GM19025 (cell line): ENCODE measurements at regions not wholly inside any gene's neighbourhood (a gene's known extent, or its start where the extent isn't known, plus 50 kb on each side); places are given as distances from the start of the nearest gene placed in this dataset.
"Not testable (repeated sequence)": the region's sequence is repeated elsewhere in the genome, so short reads cannot be mapped to it uniquely, and the experiment has no call there.

Source experiments
- ATAC-seq: cut with Tn5 transposase; IDR thresholded peaks from one replicate; pipeline ENCODE4 v1.9.1; 2021; ENCODE audit warnings: mild to moderate bottlenecking, low read depth, moderate library complexity; ENCODE audit not compliant: unreplicated experiment

DNA sequence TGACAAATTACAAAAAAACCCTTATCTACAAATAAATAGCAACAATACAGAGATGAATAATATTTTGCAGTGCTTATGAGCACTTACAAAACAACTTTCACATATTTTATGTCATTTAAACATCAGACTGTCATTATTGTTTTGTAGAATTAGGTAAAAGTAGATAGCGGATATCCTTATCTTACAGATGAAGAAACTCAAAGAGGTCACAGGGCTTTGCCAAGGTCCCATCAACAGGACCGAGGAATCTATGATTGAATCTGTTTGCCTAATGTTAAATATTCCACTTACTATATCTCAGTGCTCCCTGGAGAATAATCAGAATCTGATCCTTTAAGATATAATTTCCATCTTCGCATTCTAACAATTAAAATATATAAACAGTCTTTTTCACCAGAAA, 119.0 kb downstream of the GASK1B start:
- ATAC-seq = no peak

GRCh38 chr4:158053086-158053485, 119.7 kb downstream of the GASK1B start:
- no peak for ATAC-seq

DNA sequence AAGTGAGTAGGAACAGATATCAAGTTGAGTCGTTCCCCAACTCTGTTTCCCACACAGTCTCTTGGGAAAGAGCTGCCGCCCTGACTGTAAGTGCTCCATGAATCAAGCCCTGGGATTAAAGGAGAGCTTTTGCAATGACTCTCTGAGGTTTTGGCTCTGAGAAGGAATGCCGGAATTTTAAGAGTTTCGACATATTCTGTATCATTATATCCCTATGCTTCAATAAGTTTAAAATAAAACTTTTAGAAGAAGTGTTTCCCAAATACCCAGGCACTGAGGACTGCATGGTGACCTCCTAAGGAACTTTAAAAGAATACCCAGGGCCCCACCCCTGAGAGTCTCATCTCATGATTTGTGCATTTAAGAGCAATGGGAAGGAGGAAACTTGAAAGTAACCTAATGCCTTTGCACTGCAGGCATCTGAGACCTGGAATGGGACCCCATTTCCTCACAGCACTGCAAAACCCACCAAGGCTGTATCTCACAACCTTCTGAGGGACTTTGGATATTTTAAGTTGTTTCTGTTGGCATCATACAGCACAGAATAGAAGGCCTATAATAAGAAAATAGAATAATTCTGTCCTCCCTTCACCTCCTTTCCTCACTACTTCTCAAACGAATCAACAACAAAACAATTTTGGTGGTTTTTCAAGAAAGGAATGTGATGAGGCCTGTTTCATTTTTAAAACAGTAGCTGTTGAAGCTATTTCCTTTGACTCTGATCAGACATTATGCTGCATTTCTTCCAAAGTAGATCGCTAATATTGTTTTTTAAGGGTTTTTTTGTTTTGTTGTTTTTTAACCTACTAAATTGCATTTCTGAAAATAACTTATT, 121.2 kb downstream of the GASK1B start:
- ATAC-seq = no peak

DNA sequence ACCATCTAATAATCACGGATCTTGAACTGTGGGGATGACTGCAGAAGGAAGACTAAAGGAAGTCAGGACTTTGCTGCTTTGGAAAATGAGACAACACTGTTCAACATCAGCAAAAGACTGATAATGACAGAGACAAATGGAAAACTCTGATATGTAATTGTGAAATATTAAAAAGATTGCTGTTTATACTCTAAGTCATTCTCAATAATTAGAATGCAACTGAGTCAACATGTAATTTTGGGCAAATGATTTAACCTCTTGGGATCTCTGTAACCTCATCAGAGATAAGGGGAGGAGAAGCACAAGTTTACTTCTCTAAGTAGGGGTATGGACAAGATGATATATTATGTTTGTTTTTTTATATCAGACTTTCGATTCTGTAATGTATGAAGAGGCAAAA, 121.9 kb downstream of the GASK1B start:
- ATAC-seq = no peak

DNA sequence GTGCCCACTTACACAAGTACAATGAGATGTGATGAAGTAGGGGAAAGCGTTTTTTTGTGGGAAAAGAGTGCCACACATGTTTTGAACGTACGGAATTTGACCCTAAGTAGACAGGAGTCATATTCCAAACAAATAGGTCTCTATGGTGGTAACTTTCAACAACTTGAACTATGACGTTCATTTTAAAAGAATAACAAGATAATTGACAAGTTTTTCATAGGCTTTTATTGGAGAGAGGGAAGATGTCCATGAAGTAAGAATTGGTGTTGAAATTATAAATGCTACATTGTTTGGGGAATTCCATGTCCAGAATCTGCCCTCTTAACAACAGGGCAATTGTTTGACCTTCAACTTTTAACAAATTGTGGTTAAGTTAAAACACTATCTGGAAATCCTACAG, 126.5 kb downstream of the GASK1B start:
- no peak for ATAC-seq

GRCh38 chr4:158043971-158044618, 128.7 kb downstream of the GASK1B start:
- ATAC-seq = no peak

DNA sequence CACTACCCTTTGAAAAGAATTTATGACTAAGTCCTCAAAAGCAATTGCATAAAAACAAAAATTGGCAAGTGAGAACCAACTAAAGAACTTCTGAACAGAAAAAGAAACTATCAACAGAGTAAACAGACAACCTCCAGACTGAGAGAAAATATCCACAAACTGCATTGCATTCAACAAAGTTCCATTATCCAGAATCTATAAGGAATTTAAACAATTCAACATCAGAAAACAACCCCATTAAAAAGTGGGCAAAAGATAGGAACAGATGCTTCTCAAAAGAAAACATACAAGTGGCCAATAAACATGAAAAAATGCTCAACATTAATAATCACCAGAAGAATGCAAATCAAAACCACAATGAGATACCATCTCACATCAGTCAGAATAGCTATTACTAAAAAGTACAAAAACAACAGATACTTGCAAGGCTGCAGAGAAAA, 130.2 kb downstream of the GASK1B start:
- ATAC-seq = no peak

DNA sequence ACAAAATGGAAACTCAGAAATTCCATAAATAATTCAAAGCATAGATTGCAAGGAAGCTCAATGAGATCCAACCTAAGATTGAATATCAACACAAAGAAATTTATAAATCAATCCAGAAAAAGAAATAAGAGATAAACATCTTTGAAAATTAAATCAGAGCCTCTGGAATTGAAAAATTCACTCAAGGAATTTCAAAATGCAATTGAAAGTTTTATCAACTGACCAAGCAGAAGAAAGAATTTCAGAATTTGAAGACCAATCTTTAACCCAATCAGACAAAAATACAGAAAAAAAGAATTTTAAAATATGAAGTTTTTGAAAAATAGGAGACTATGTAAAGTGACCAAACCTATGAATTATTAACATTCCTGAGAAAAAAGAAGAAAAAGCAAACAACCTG, 134.1 kb downstream of the GASK1B start:
- ATAC-seq = no peak

- no peak for ATAC-seq
Measured at GRCh38 chr4:158036998-158037397, 135.8 kb downstream of the GASK1B start.

DNA sequence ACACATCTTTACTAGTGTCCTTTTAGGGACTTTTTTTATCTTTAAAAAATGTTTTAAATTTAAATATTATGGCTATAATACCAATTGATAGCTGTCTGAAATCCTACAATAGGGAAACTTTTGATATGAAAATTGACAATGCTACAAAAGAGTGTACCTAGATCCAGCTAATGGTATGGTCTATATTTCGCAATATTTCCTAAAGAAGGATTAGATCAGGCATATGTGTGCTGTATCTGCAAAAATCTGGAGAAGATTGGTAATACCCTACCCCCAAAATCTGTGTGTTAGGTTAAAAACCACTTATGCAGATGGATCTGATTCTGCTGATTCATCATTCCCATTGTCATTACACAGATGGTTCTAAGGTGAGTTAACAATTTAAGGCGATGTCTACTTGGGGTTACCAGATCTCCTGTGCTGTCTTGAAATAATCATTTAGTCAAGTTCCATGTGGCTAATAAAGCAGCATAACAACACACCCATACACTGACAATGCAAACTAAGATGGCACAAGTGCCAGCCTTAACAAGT, 137.1 kb downstream of the GASK1B start:
- no peak for ATAC-seq

DNA sequence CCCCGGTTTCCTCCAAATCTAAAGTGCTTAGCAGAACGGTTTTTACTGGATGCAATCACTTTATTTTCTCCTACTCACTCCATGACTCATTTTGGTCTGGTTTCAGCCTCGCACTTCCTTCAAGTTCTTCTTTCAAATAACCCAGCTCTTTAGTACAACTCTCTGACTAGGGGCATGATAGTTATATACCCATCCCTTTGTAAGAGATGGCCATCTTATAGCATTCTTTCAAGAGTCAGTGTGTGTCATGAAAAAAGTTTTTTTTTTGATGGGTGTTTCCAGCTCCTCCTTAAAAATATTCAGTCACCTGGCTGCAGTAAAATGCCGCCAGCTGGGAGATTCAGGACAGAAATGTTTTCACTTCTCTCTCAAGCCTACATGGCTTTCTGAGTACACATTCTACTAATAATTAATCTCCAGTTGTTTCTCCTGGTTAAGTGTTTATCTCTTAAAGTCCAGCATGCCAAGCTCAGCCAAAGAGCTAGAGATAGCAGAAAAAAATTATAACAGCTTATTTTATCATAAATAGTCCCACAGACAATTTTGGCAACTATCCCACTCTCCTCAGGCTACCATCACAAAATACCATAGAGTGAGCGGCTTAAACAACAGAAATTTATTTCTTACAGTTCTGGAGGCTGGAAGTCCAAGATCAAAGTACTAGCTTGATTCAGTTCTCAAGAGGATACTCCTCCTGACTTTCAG, 139.3 kb downstream of the GASK1B start:
- no peak for ATAC-seq

- ATAC-seq = no peak
Measured at GRCh38 chr4:158032733-158033415, 140.0 kb downstream of the GASK1B start.

GRCh38 chr4:158028381-158028780, 144.4 kb downstream of the GASK1B start:
- ATAC-seq = not testable (repeated sequence)

DNA sequence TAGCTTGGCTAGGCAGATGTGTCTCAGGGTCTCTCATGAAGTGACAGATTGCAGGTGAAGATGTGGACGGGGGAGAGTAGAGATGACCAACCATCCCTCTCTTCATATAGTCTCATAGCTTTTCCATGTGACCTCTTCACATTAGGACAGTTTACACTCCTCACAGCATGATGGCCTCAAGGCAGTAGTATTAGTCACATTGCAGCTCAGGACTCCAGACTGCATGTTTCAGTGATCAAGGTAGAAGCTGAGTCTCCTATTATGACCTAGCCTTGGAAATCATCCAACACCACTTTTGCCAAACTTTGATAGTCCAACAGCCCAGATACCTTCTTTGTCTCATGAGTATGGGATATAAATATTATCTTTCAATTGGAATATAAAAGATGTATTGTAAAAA, 147.7 kb downstream of the GASK1B start:
- no peak for ATAC-seq

- no peak for ATAC-seq
Measured at GRCh38 chr4:158020734-158021346, 152.0 kb downstream of the GASK1B start.

DNA sequence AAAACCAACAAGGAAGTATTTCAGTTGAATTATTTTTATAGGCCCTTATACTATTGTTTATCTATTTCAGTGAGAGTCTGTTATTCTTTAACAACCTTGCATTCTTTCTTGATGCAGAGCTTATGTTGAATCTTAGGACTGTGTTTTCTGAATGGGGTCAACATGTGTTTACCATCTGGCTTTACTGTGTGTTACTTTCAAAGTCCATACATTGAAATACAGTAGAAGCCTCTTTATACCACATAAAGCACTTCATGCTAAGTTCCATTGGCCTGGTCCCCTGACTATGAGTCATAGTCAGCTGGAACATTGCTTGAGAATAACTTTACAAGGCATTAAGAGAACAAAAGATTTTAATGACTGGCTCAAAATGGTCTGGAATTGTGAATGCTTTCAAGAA, 152.6 kb downstream of the GASK1B start:
- no peak for ATAC-seq

DNA sequence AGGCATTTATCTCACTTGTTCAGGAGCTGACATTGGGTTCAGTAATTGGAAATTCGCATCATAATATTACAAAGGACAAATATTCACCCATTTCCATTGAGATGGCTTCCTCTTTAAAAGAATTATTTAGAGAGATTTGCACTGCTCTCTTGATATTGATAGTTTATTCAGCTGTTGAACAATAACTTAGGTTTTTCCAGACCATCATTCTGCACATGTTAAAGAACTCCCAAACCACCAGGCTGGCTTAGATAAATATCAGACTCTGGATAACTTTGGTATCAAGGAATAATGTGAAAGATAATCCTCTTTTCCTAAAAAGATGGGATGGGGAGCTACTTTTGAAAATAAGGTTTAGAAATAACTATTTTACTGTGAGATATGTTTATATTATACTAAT, 154.0 kb downstream of the GASK1B start:
- no peak for ATAC-seq

- no peak for ATAC-seq
Measured at GRCh38 chr4:158018221-158018830, 154.5 kb downstream of the GASK1B start.

GRCh38 chr4:158016511-158016910, 156.3 kb downstream of the GASK1B start:
- no peak for ATAC-seq

- no peak for ATAC-seq
Measured at GRCh38 chr4:158015241-158015640, 157.6 kb downstream of the GASK1B start.
